Panc1 (cell line): ENCODE measurements at regions not wholly inside any gene's neighbourhood (a gene's known extent, or its start where the extent isn't known, plus 50 kb on each side); places are given as distances from the start of the nearest gene placed in this dataset.

Experiments used
- ATAC-seq: fragments of 200-7000 bp; cut with Tn5 transposase; 2 replicates; pipeline ENCODE4 v1.9.1; 2020; ENCODE audit warnings: mild to moderate bottlenecking, moderate library complexity
- BruUV-seq: library from RNA; stranded (reverse); fragments of 400-500 nt; replicated peaks from 2 replicates; lab custom pipeline; 2021; lab: Mats Ljungman, UMichigan
- CTCF ChIA-PET: fragments of 300-600 bp; sonication (Branson Sonifier 250); formaldehyde crosslinking; loops from one replicate; lab custom pipeline; 2022; ENCODE audit warnings: antibody characterized with exemption; lab: Charles Lee
- POLR2A ChIA-PET: fragments of 300-600 bp; sonication (Branson Sonifier 250); formaldehyde crosslinking; loops from one replicate; lab custom pipeline; 2022; ENCODE audit warnings: antibody characterized with exemption; lab: Charles Lee
- DNase-seq: peaks from one replicate; pipeline ENCODE4 v3.0.0-alpha.2; 2010; ENCODE audit warnings: low read depth, low spot score
- H3K27ac ChIP-seq: 2 replicates; pipeline ENCODE4 v1.5.1; 2011; ENCODE audit warnings: mild to moderate bottlenecking, low read length, inconsistent platforms
- H3K27me3 ChIP-seq: fragments of 200-500 bp; sonication (Bioruptor generic); 2 replicates; pipeline ENCODE4 v1.6.0; 2014; ENCODE audit warnings: low read length, inconsistent platforms; ENCODE audit not compliant: control insufficient read depth, insufficient read depth
- H3K36me3 ChIP-seq: fragments of 200-500 bp; sonication (Bioruptor generic); 2 replicates; pipeline ENCODE4 v1.5.1; 2014; ENCODE audit warnings: inconsistent platforms, mild to moderate bottlenecking, low read length, moderate library complexity; ENCODE audit not compliant: control insufficient read depth, insufficient read depth
- H3K4me1 ChIP-seq: 2 replicates; pipeline ENCODE4 v1.5.1; 2011; ENCODE audit warnings: inconsistent platforms, mild to moderate bottlenecking, low read length, moderate library complexity; ENCODE audit not compliant: control insufficient read depth, insufficient read depth
- H3K4me3 ChIP-seq, 2 experiments: 2 replicates each; pipeline ENCODE4 v1.5.1; 2011 to 2012; ENCODE audit warnings: low read depth in 2 of 2, low read length in 2 of 2, mild to moderate bottlenecking in 2 of 2, inconsistent platforms in 1 of 2, moderate library complexity in 1 of 2
- H3K9me3 ChIP-seq: fragments of 200-500 bp; sonication (Bioruptor generic); 2 replicates; pipeline ENCODE4 v1.5.1; 2014; ENCODE audit warnings: low read depth, mild to moderate bottlenecking, inconsistent platforms, low read length, moderate library complexity; ENCODE audit not compliant: control insufficient read depth, insufficient read depth
- CTCF ChIP-seq: fragments of 450-650 bp; IDR thresholded peaks from 2 replicates; pipeline ENCODE4 v1.5.1; 2017; ENCODE audit warnings: mild to moderate bottlenecking
- POLR2AphosphoS5 ChIP-seq: IDR thresholded peaks from 2 replicates; pipeline ENCODE4 v1.6.1; 2012; ENCODE audit warnings: mild to moderate bottlenecking, low read depth, low read length, moderate library complexity
- REST ChIP-seq, 2 experiments: IDR thresholded peaks; 2 replicates each; pipeline ENCODE4 v1.6.1; 2011 to 2012; ENCODE audit warnings: low read depth in 2 of 2, control low read depth in 1 of 2, low read length in 1 of 2, mild to moderate bottlenecking in 1 of 2, moderate library complexity in 1 of 2; ENCODE audit not compliant: insufficient read depth in 1 of 2
- SIN3A ChIP-seq: IDR thresholded peaks from 2 replicates; pipeline ENCODE4 v1.6.1; 2012; ENCODE audit warnings: low read depth, mild to moderate bottlenecking, low read length, moderate library complexity, borderline replicate concordance; ENCODE audit not compliant: insufficient read depth
- TCF7L2 ChIP-seq: IDR thresholded peaks from 2 replicates; pipeline ENCODE4 v1.6.1; 2011; ENCODE audit warnings: mild to moderate bottlenecking, low read depth, low read length, inconsistent platforms
- in situ Hi-C: cut with HindIII; loops from 2 replicates; pipeline ENCODE4 v1.10.0; 2016; ENCODE audit warnings: low sequenced_read_pairs, low pct_unique_long_range_greater_than_20kb
- intact Hi-C: fragments of 100-400 bp; cut with micrococcal nuclease; formaldehyde crosslinking; loops from one replicate; pipeline ENCODE4 v1.10.0; 2022; ENCODE audit not compliant: unreplicated experiment

- POLR2A ChIA-PET = interaction anchor here (0.6 kb wide), 1 partner anchor 9 kb away, joined by 3 read pairs; no protein-coding TSS in a partner anchor
- BruUV-seq = no TSS peak
These were observed 775.1 kb downstream of the GATA3 start for GRCh38 chr10:8829592-8829991.

GRCh38 chr10:8830048-8830447 lies 775.6 kb downstream of the GATA3 start:
- intact Hi-C loops = no loop called here
- no peaks in the 10 kb centered on the region for H3K9me3 ChIP-seq
- H3K4me1 ChIP-seq = no peaks in the 10 kb centered on the region
- POLR2A ChIA-PET = interaction anchor here (0.6 kb wide), 1 partner anchor 9 kb away, joined by 3 read pairs; no protein-coding TSS in a partner anchor
- TF ChIP-seq CTCF (no peak), REST (IDR thresholded peaks at IDR 0.05; ENCODE audit: insufficient read depth in 1 of 2, low read depth in 2 of 2, low read length in 1 of 2) (no peak), POLR2AphosphoS5 (no peak), TCF7L2 (no peak)
- H3K4me3 ChIP-seq = no peak overlapping the region
- H3K27ac ChIP-seq = no peak overlapping the region
- no peaks in the 10 kb centered on the region for H3K36me3 ChIP-seq
- BruUV-seq = no TSS peak
- DNase-seq = no peak
- H3K27me3 ChIP-seq = no peaks in the 10 kb centered on the region
- no peak for ATAC-seq
- in situ Hi-C loops = no loop called here
- CTCF ChIA-PET = interaction anchor here (0.6 kb wide), 1 partner anchor 808 kb away, joined by 7 read pairs; no protein-coding TSS in a partner anchor

More at GRCh38 chr10:8829592-8829991, 775.1 kb downstream of the GATA3 start:
- in situ Hi-C loops (no loop called here), intact Hi-C loops (no loop called here)
- H3K9me3 ChIP-seq = no peaks in the 10 kb centered on the region
- no peak overlapping the region for H3K4me3 ChIP-seq
- CTCF ChIA-PET = interaction anchor here (0.6 kb wide), 1 partner anchor 808 kb away, joined by 7 read pairs; no protein-coding TSS in a partner anchor
- H3K36me3 ChIP-seq = no peaks in the 10 kb centered on the region
- TF ChIP-seq REST (IDR thresholded peaks at IDR 0.05; ENCODE audit: insufficient read depth in 1 of 2, low read depth in 2 of 2, low read length in 1 of 2) (no peak), CTCF (no peak), TCF7L2 (no peak), SIN3A (no peak), POLR2AphosphoS5 (no peak)
- H3K27ac ChIP-seq = no peak overlapping the region
- ATAC-seq = no peak
- no peaks in the 10 kb centered on the region for H3K27me3 ChIP-seq
- no peak for DNase-seq
- H3K4me1 ChIP-seq = no peaks in the 10 kb centered on the region
